ENCODE measurements at regions not wholly inside any gene's neighbourhood (a gene's known extent, or its start where the extent isn't known, plus 50 kb on each side); places are given as distances from the start of the nearest gene placed in this dataset.

- no peak overlapping the region for H3K9ac ChIP-seq (ENCODE audit: low read length)
- no peaks in the 10 kb centered on the region for H3K27me3 ChIP-seq (ENCODE audit: insufficient read depth, low read length)
- H3K4me2 ChIP-seq (ENCODE audit: low read length), result no peak overlapping the region
- H3K9me2 ChIP-seq (ENCODE audit: insufficient read depth), result no peaks in the 10 kb centered on the region
- H3K4me1 ChIP-seq (ENCODE audit: control insufficient read depth in 1 of 2, insufficient read depth in 2 of 2, low read length in 2 of 2), result peaks cover 0 to 7% of the 10 kb centered on the region in 2 experiments; a peak in 1 of 4 replicates
- no peak overlapping the region for H3K27ac ChIP-seq (ENCODE audit: low read depth, low read length)
- H3K9me3 ChIP-seq (ENCODE audit: control insufficient read depth in 1 of 2, insufficient read depth in 1 of 2, low read depth in 1 of 2, low read length in 2 of 2), result no peaks in the 10 kb centered on the region
- BruUV-seq (replicated peaks), result no TSS peak
- ATAC-seq, result no peak
- H4K20me1 ChIP-seq (ENCODE audit: insufficient read depth), result no peaks in the 10 kb centered on the region
- no peaks in the 10 kb centered on the region for H3K36me3 ChIP-seq (ENCODE audit: control insufficient read depth in 1 of 2, insufficient read depth in 2 of 2, low read length in 2 of 2)
- ChIA-PET POLR2A (no interaction called here), CTCF (no interaction called here), RAD21 (ENCODE audit: low non-redundant PET in 1 of 2, low total read pairs in 2 of 2, uncharacterized antibody in 2 of 2, unreplicated experiment in 2 of 2) (no interaction called here)
- TF ChIP-seq CEBPB (IDR thresholded peaks at IDR 0.05; ENCODE audit: low read depth) (no peak), ZBTB33 (IDR thresholded peaks at IDR 0.05; ENCODE audit: extremely low read depth, insufficient replicate concordance, low read length) (no peak), ATF3 (IDR thresholded peaks at IDR 0.05) (no peak), CBX3 (IDR thresholded peaks at IDR 0.05; ENCODE audit: low read depth) (no peak), SRF (IDR thresholded peaks at IDR 0.05; ENCODE audit: low read depth) (no peak), JUND (IDR thresholded peaks at IDR 0.05) (no peak), POLR2A (IDR thresholded peaks at IDR 0.05; ENCODE audit: borderline replicate concordance, extremely low read depth, insufficient read depth, insufficient read length) (no peak), EZH2 (IDR thresholded peaks at IDR 0.05) (no peak), ELF1 (IDR thresholded peaks at IDR 0.05; ENCODE audit: borderline replicate concordance, low read depth) (no peak)
- H3K79me2 ChIP-seq (ENCODE audit: insufficient read depth, low read length), result no peaks in the 10 kb centered on the region
- intact Hi-C loops (cut with micrococcal nuclease), result no loop called here
- H3K4me3 ChIP-seq (replicated peaks in 1 of 2; ENCODE audit: low read depth in 1 of 2, low read length in 2 of 2), result no peak overlapping the region
- DNase-seq (ENCODE audit: low read depth, low spot score), result no peak
- no peak overlapping the region for H2AFZ ChIP-seq (ENCODE audit: low read depth, low read length, poor library complexity, severe bottlenecking)
Measured at GRCh38 chr9:16058131-16058549, 505.3 kb downstream of the CCDC171 start.
